ENCODE measurements at regions not wholly inside any gene's neighbourhood (a gene's known extent, or its start where the extent isn't known, plus 50 kb on each side); places are given as distances from the start of the nearest gene placed in this dataset.
"Not testable (repeated sequence)": the region's sequence is repeated elsewhere in the genome, so short reads cannot be mapped to it uniquely, and the experiment has no call there.

DNA sequence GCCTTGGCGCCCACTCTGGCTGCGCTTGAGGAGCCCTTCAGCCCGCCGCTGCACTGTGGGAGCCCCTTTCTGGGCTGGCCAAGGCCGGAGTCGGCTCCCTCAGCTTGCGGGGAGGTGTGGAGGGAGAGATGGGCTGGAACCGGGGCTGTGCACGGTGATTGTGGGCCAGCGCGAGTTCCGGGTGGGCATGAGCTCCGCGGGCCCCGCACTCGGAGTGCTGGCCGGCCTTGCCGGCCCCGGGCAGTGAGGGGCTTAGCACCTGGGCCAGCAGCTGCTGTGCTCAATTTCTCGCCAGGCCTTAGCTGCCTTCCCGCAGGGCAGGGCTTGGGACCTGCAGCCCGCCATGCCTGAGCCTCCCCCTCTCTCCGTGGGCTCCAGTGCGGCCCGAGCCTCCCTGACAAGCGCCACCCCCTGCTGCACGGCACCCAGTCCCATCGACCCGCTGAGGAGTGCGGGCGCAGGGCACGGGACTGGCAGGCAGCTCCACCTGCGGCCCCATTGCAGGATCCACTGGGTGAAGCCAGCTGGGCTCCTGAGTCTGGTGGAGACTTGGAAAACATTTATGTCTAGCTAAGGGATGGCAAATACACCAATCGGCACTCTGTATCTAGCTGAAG is 643.6 kb upstream of the CPEB2 start:
- TF ChIP-seq, protein P1, sequence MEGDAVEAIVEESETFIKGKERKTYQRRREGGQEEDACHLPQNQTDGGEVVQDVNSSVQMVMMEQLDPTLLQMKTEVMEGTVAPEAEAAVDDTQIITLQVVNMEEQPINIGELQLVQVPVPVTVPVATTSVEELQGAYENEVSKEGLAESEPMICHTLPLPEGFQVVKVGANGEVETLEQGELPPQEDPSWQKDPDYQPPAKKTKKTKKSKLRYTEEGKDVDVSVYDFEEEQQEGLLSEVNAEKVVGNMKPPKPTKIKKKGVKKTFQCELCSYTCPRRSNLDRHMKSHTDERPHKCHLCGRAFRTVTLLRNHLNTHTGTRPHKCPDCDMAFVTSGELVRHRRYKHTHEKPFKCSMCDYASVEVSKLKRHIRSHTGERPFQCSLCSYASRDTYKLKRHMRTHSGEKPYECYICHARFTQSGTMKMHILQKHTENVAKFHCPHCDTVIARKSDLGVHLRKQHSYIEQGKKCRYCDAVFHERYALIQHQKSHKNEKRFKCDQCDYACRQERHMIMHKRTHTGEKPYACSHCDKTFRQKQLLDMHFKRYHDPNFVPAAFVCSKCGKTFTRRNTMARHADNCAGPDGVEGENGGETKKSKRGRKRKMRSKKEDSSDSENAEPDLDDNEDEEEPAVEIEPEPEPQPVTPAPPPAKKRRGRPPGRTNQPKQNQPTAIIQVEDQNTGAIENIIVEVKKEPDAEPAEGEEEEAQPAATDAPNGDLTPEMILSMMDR (IDR thresholded peaks at IDR 0.05) = not testable (repeated sequence)
- TF ChIP-seq EZH2, EZH2phosphoT487 (IDR thresholded peaks at IDR 0.05): not testable (repeated sequence)
